Endothelial cell of umbilical vein (primary cell): ENCODE measurements at regions not wholly inside any gene's neighbourhood (a gene's known extent, or its start where the extent isn't known, plus 50 kb on each side); places are given as distances from the start of the nearest gene placed in this dataset.

ENCODE experiments used
- EZH2 ChIP-seq: IDR thresholded peaks from 2 replicates; pipeline ENCODE4 v1.6.1; 2012; ENCODE audit warnings: borderline replicate concordance, low read depth, mild to moderate bottlenecking, moderate library complexity, low read length, inconsistent platforms; ENCODE audit not compliant: severe bottlenecking
- FOS ChIP-seq: IDR thresholded peaks from 2 replicates; pipeline ENCODE4 v1.6.1; 2011; ENCODE audit warnings: mild to moderate bottlenecking, low read length, moderate library complexity, borderline replicate concordance; ENCODE audit not compliant: insufficient read depth
- GATA2 ChIP-seq: IDR thresholded peaks from 2 replicates; pipeline ENCODE4 v1.7.0; 2011; ENCODE audit warnings: low read depth, mild to moderate bottlenecking, moderate library complexity, mixed read lengths, low read length; ENCODE audit not compliant: insufficient read length, insufficient read depth
- JUN ChIP-seq: IDR thresholded peaks from 2 replicates; pipeline ENCODE4 v1.6.1; 2011; ENCODE audit warnings: borderline replicate concordance, low read depth; ENCODE audit not compliant: insufficient read length, insufficient read depth
- MAX ChIP-seq: IDR thresholded peaks from 2 replicates; pipeline ENCODE4 v1.6.1; 2011; ENCODE audit not compliant: insufficient read depth, insufficient read length
- MYC ChIP-seq: IDR thresholded peaks from one replicate; pipeline ENCODE4 v1.6.1; 2011; ENCODE audit warnings: mild to moderate bottlenecking, low read depth, low read length
- POLR2A ChIP-seq: IDR thresholded peaks from 2 replicates; pipeline ENCODE4 v1.6.1; 2012; ENCODE audit warnings: low read depth, mild to moderate bottlenecking, control low read depth, low read length
- POLR2AphosphoS5 ChIP-seq: IDR thresholded peaks from 2 replicates; pipeline ENCODE4 v1.6.1; 2012; ENCODE audit warnings: low read depth, mild to moderate bottlenecking, control low read depth, low read length, moderate library complexity; ENCODE audit not compliant: insufficient read depth
- TF ChIP-seq, protein P1 (sequence below), 2 donors: IDR thresholded peaks; 1 replicate in 1 of 2; 2 replicates in 1 of 2; pipeline ENCODE4 v1.5.1; 2011; ENCODE audit warnings: low read length in 2 of 2, mild to moderate bottlenecking in 2 of 2, moderate library complexity in 2 of 2, control low read depth in 1 of 2, inconsistent platforms in 1 of 2, low read depth in 1 of 2; ENCODE audit not compliant: insufficient read depth in 1 of 2; ENCODE audit errors: extremely low read depth in 1 of 2

DNA sequence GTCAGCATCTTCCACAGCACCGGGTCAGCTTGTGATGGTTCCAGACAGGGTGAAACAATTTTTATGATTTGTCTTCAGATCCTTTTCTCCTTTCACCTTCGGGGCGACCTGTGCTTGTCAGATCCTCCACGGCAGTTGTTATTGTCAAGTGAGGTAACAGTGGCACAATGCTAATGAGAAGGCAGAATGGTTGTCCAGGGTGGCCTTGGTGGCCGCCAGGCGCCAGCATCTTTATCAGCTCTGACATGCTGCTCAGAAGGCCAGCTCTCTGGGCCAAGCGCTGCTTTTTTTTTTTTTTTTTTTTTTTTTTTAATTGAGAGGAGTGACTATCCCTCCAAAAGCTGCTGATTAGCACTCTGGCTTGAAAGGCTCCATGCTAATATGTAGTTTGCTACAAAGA is 52.3 kb upstream of the MGAT5 start:
- TF ChIP-seq, protein P1, sequence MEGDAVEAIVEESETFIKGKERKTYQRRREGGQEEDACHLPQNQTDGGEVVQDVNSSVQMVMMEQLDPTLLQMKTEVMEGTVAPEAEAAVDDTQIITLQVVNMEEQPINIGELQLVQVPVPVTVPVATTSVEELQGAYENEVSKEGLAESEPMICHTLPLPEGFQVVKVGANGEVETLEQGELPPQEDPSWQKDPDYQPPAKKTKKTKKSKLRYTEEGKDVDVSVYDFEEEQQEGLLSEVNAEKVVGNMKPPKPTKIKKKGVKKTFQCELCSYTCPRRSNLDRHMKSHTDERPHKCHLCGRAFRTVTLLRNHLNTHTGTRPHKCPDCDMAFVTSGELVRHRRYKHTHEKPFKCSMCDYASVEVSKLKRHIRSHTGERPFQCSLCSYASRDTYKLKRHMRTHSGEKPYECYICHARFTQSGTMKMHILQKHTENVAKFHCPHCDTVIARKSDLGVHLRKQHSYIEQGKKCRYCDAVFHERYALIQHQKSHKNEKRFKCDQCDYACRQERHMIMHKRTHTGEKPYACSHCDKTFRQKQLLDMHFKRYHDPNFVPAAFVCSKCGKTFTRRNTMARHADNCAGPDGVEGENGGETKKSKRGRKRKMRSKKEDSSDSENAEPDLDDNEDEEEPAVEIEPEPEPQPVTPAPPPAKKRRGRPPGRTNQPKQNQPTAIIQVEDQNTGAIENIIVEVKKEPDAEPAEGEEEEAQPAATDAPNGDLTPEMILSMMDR (IDR thresholded peaks at IDR 0.05; ENCODE audit: extremely low read depth in 1 of 2, insufficient read depth in 1 of 2, low read depth in 1 of 2, low read length in 2 of 2), result no peak
- TF ChIP-seq JUN (no peak), POLR2AphosphoS5 (no peak), EZH2 (no peak), POLR2A (no peak), MAX (no peak), GATA2 (no peak), FOS (no peak), MYC (no peak)
